GM21423 (cell line): ENCODE measurements at regions not wholly inside any gene's neighbourhood (a gene's known extent, or its start where the extent isn't known, plus 50 kb on each side); places are given as distances from the start of the nearest gene placed in this dataset.
A peak's percentile ranks its signal among the peaks of the same experiment; 100 is the strongest.
"Not testable (repeated sequence)": the region's sequence is repeated elsewhere in the genome, so short reads cannot be mapped to it uniquely, and the experiment has no call there.

Source experiments
- ATAC-seq: cut with Tn5 transposase; IDR thresholded peaks from one replicate; pipeline ENCODE4 v1.9.1; 2021; ENCODE audit warnings: mild to moderate bottlenecking, moderate library complexity; ENCODE audit not compliant: unreplicated experiment

DNA sequence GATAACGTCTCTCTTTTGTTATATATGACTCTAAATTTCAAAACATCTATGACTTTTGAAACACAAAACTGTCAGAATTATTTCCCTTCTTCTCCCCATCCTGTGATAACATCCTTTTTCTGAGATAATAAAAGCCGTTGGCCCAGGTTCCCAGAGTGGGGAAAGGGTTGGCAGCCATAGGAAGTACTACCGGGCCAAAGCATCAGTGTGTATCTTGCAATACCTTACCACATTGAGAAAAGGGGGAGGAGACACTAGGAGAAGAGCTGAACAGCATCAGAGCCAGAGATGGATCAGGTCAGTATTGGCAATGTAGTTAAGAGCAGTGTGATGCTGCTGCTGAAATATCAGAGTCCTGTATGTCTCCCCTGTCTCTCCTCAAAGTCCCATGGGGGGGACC, 210.0 kb upstream of the PROK2 start:
- ATAC-seq, result no peak

GRCh38 chr3:71994203-71994602, 209.3 kb upstream of the PROK2 start:
- no peak for ATAC-seq

GRCh38 chr3:71991681-71992080, 206.7 kb upstream of the PROK2 start:
- ATAC-seq, result no peak

GRCh38 chr3:71991046-71991445, 206.1 kb upstream of the PROK2 start:
- ATAC-seq, result no peak

DNA sequence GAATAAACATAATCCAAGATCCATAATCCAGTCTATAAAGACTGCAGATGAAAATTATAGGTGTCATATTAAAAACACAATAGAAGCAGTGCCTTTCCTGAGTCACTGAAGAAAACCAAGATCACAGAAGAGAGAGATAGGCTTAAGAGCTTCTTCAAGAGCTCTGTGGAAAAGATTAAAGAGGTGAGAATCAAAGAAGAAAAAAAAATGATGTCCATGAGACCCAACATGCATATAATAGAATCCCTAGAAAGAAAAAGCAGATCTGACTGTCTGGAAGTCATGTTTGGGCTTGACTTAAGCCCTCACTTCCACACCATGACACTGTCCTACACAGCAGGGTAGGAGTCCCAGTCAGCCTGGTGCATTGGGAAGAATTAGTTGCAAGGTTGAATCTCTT, 205.6 kb upstream of the PROK2 start:
- ATAC-seq, result no peak

- ATAC-seq, result no peak
These were observed 204.2 kb upstream of the PROK2 start for GRCh38 chr3:71989165-71989564.

DNA sequence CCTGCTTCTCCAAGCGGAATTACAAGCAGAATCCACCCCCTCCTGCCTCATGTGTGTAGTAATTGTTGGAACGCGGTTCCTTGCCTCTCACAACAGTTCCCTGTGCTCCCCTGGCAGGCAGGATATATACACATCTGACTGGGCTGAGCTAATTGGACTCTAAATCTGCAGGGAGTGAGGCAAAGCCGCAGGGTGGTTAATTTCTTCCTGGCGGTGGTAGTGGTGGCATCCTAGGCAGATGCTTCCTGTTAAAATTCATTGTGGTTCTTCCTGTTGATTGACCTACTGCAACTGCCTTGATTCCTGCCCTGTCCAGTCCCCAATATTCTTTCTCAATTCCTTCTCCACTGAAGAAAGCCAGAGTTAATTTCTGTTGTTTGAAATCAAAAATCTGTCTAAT, 202.9 kb upstream of the PROK2 start:
- ATAC-seq, result no peak

- ATAC-seq, result no peak
These were observed 202.3 kb upstream of the PROK2 start for GRCh38 chr3:71987089-71987735.

- no peak for ATAC-seq
These were observed 201.7 kb upstream of the PROK2 start for GRCh38 chr3:71986606-71987005.

DNA sequence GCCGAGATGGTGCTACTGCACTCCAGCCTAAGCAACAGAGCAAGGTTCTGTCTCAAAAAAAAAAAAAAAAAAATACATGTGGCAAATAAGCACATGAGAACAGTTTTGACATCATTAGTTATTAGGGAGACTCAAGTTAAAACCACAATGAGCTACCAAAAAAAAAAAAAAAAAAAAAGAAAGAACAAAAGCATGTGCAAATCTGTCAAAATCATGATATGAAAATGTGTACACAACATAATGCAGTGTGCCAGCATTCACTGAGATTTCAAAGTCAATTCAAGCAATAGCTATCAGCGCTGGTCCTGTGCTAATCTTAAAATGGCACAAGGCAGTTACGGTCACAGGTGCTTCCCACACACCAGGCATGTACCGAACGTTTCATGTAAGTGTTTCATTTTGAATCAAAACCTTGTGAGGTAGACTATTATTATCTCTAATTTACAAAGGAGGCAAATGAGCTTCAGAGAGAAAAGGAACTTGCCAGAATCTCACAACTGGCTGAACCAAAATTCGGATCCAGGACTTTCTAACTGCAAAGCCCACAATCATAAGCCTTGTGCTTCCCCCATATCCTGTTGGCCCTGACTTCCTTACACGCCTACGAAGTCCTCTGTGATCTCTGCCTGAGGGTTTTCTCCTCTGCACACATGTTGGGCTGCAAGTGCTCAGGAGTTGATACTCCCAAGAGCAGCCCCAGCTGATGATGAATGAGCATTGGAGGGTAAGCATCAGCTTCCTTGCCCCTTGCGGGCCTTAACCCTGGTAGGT, 200.1 kb upstream of the PROK2 start:
- peak; percentile 89 for ATAC-seq

DNA sequence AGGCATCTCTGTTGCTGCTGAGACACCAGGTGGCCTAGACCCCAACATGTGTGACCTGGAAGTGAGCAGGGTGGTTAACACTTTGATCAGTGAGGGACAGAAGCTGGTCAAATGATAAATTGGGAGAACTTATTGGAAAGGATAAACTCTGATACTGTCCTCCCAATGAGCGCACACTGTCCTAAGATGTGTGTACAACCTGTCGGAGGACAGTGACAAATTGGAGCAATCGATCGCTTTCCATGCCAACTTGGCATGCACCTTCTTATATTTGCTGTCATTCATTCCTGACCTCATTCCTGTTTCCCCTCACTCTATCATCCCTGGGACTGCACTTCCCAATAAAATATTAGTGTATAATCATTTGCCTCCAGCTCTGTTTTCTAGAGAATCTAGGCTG, 198.7 kb upstream of the PROK2 start:
- ATAC-seq, result no peak

GRCh38 chr3:71982506-71983258, 197.7 kb upstream of the PROK2 start:
- ATAC-seq, result not testable (repeated sequence)

DNA sequence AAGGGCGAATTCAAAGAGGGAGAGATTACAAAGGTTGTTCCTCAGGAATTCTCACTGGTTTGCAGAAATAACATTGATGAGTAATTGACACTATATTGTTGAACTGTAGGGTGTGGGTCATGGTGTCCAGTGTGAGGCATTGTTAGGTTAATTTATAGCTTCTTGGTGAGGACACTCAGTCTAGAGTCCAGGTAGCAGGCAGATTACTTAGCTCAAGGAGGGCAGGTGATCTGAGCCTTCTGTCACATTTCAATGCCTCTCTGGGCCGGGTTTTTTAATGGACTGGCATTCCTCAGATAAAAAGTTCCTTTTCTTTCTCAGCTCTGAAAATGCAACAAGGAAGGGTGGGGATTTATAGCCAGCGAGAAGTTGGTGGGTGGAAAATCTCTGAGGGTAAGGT, 194.2 kb upstream of the PROK2 start:
- ATAC-seq, result no peak

DNA sequence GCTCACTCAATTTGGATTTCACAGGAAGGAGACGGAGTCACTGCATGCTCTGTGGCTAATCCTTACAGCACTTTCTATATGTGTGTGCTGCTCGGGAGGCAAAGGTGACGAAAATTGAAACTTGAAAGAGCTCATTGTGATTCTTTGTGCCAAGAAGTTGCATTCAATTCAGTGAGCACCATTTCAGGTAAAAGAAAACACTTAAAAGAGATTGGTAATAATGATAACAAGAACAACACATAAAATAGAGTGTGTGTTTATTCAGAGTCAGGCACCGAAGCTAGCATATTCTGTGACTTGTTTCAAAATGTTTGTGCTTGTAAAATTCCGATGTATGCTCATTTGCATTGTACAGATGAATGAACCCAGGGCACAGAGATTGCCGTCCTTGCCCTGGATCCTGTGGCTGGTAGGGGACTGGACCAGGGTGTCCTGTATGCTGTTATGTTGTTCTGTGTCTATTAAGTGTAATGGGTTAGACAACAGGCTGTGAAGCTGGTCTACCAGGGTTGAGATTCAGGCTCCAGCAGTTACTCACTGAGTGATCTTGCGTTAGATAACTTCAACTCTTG, 193.3 kb upstream of the PROK2 start:
- ATAC-seq, result peak; percentile 87

DNA sequence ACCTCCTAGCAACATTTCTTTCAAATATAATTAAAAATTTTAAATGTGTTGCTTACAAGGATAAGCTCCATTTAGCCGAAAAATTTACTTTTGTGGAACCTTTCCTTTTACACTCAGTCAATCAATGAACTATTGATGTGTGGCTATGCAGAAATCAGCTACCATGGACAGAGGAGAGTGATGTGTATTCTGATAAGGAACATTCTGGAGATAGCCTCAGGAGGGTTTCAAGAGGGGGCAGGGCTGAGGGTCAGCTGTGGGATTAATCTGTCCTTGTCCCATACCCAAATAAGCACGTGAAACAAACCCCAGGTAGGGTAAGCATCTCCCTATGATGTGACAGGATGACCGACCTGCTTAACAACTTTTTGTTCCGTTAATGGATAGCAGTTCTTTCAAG, 192.6 kb upstream of the PROK2 start:
- no peak for ATAC-seq

DNA sequence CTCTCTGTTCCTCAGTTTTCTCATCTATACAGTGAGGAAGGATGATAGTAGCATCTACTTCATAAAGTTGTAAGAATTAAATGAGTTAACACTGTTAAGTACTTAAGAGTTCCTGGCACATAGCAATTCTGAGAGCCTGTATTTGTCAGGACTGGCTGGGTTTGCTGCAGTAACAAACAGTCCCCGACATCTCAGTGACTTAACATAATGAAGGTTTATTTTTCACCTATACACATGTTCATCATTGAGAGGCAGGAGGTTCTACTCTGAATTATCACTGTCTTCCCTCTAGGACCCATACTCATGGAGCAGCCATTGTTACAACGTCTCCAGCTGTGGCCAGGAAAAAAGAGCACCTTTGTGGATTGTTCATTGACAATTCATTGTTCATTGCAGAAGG, 190.6 kb upstream of the PROK2 start:
- no peak for ATAC-seq

GRCh38 chr3:71974786-71975185, 189.8 kb upstream of the PROK2 start:
- ATAC-seq, result no peak

- ATAC-seq, result no peak
These were observed 188.5 kb upstream of the PROK2 start for GRCh38 chr3:71973274-71974030.

- ATAC-seq, result no peak
These were observed 187.1 kb upstream of the PROK2 start for GRCh38 chr3:71972031-71972430.

DNA sequence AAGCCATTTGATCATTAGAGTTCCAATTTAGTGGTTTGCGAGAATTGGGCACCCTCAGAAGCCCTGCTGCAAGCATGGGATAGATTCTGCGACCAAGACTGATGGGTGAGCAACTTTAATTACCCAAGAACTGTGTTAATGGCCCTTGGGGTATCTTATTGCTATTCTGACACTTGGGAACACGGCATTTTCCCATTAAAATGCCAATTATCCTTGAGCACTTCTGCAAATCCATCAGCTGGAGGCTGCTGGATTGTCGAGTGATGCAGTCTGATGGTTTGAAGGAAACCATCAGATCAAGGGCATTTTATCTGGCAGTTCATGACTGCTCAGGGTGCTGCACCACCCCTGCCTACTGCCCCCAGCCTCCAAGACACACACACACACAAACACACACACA, 183.6 kb upstream of the PROK2 start:
- no peak for ATAC-seq

DNA sequence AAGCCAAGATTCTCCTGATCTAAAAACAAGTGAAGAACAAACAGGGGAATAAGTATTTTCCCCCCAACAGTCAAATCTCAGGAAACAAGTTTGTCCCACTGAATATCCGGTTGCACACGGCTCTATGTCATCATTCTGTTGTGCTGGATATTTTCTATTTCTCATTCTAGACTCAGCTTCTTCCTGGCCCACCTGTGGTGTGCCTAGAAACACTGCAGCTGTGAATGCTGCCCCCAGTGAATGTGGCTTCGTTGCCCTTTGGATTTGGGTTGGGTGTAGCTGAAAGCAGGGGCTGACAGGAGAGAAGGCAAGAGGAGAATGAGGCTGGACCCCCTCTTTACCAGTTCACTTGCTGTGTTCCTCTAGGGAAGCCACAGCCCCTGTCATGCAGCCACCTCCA, 181.2 kb upstream of the PROK2 start:
- ATAC-seq, result no peak
